ENCODE measurements at regions not wholly inside any gene's neighbourhood (a gene's known extent, or its start where the extent isn't known, plus 50 kb on each side); places are given as distances from the start of the nearest gene placed in this dataset.

DNA sequence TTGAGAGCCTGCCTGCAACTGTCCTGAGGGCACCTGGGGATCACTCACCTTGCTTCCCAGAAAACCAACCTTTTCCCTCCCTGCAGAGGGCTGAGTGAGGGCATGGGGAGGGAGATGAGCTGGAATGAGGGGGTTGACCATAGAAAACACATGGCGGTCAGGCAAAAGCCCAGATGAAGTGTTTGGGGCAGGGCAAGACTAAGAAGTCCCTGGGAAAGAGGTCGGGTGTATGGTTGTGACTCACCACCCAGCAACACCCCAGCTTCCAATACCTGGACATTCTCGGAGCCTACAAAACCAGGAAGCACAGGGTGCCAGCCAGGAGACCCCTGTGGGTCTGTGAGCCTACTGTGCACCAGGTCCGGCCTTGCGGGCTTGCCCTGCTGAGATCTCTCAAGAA, 95.3 kb upstream of the ATP2B2 start:
- no peaks in the 10 kb centered on the region for H3K9me3 ChIP-seq
- no peaks in the 10 kb centered on the region for H3K4me1 ChIP-seq (replicated peaks)
- 81% methylated on average over 5 of the region's 5 CpGs for WGBS
- intact Hi-C loops (cut with DNase I), result no loop called here
- H3K36me3 ChIP-seq, result no peaks in the 10 kb centered on the region
- no peak for DNase-seq (ENCODE audit: low spot score)
- H3K27ac ChIP-seq, result no peak overlapping the region
- TF ChIP-seq, protein P1, sequence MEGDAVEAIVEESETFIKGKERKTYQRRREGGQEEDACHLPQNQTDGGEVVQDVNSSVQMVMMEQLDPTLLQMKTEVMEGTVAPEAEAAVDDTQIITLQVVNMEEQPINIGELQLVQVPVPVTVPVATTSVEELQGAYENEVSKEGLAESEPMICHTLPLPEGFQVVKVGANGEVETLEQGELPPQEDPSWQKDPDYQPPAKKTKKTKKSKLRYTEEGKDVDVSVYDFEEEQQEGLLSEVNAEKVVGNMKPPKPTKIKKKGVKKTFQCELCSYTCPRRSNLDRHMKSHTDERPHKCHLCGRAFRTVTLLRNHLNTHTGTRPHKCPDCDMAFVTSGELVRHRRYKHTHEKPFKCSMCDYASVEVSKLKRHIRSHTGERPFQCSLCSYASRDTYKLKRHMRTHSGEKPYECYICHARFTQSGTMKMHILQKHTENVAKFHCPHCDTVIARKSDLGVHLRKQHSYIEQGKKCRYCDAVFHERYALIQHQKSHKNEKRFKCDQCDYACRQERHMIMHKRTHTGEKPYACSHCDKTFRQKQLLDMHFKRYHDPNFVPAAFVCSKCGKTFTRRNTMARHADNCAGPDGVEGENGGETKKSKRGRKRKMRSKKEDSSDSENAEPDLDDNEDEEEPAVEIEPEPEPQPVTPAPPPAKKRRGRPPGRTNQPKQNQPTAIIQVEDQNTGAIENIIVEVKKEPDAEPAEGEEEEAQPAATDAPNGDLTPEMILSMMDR (IDR thresholded peaks at IDR 0.05), result no peak
- TF ChIP-seq POLR2A (IDR thresholded peaks at IDR 0.05) (no peak), POLR2AphosphoS5 (IDR thresholded peaks at IDR 0.05) (no peak)
- no peak overlapping the region for H3K4me3 ChIP-seq
- no peaks in the 10 kb centered on the region for H3K27me3 ChIP-seq (replicated peaks; ENCODE audit: insufficient read depth)

- H3K27me3 ChIP-seq (replicated peaks; ENCODE audit: insufficient read depth), result no peaks in the 10 kb centered on the region
- no peaks in the 10 kb centered on the region for H3K36me3 ChIP-seq
- 75% methylated on average over 6 of the region's 6 CpGs for WGBS
- H3K4me3 ChIP-seq, result no peak overlapping the region
- H3K4me1 ChIP-seq (replicated peaks), result no peaks in the 10 kb centered on the region
- no peak for DNase-seq (ENCODE audit: low spot score)
- H3K27ac ChIP-seq, result no peak overlapping the region
- intact Hi-C loops (cut with DNase I), result no loop called here
- H3K9me3 ChIP-seq, result no peaks in the 10 kb centered on the region
- no peak for TF ChIP-seq POLR2A (IDR thresholded peaks at IDR 0.05)
- TF ChIP-seq, protein P1 (IDR thresholded peaks at IDR 0.05), result no peak
- no peak for TF ChIP-seq POLR2AphosphoS5 (IDR thresholded peaks at IDR 0.05)
Observed at GRCh38 chr3:10601151-10601856, 95.9 kb upstream of the ATP2B2 start.

DNA sequence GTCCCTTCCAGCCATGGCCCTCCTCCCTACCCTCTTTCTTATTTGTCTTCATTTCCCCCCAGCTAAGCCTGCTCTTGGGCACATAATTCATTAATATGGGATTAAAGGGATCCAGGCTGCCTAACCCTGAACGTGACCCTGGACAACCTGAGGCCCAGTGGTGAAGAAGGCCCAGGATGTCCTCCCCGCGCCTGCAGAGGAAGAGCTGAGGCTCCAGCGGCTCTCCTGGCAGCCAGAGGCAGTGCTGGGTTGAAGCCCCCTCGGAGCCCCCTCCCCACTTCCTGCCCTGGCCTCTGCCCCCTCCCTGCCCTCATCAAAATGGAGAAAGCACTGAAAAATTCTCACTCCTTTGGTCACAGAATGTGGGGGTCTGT, 96.5 kb upstream of the ATP2B2 start:
- no peaks in the 10 kb centered on the region for H3K36me3 ChIP-seq
- no peaks in the 10 kb centered on the region for H3K27me3 ChIP-seq (replicated peaks; ENCODE audit: insufficient read depth)
- DNase-seq (ENCODE audit: low spot score), result no peak
- H3K4me1 ChIP-seq (replicated peaks), result no peaks in the 10 kb centered on the region
- no peaks in the 10 kb centered on the region for H3K9me3 ChIP-seq
- H3K27ac ChIP-seq, result no peak overlapping the region
- intact Hi-C loops (cut with DNase I), result no loop called here
- H3K4me3 ChIP-seq, result no peak overlapping the region
- 55% methylated on average over 5 of the region's 5 CpGs for WGBS
- TF ChIP-seq, protein P1 (IDR thresholded peaks at IDR 0.05), result no peak
- TF ChIP-seq POLR2A (IDR thresholded peaks at IDR 0.05) (no peak), POLR2AphosphoS5 (IDR thresholded peaks at IDR 0.05) (no peak)

DNA sequence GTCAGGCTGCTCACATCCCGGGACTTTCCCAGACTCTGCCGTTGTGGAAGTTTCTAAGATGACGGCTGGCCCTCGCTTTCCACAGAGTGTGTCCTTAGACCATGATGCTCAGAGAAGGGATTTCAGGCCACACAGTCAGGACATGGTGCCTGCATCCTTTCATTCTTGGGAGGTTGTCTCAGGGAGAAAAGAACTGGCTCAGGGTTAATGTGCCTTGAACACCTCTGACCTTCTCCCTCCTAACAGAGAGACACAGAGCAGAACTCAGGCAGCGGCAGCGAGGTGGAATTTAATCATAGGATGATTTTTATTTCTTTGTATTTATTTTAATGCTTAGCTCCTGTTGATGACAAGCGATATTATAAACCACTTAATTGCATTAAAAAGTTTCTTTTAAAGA, 96.9 kb upstream of the ATP2B2 start:
- TF ChIP-seq, protein P1 (IDR thresholded peaks at IDR 0.05), result no peak
- TF ChIP-seq POLR2A (IDR thresholded peaks at IDR 0.05) (no peak), POLR2AphosphoS5 (IDR thresholded peaks at IDR 0.05) (no peak)
- WGBS, result 86% methylated on average over 7 of the region's 7 CpGs
- no peak overlapping the region for H3K4me3 ChIP-seq
- intact Hi-C loops (cut with DNase I), result no loop called here
- no peaks in the 10 kb centered on the region for H3K4me1 ChIP-seq (replicated peaks)
- no peaks in the 10 kb centered on the region for H3K36me3 ChIP-seq
- DNase-seq (ENCODE audit: low spot score), result no peak
- H3K9me3 ChIP-seq, result no peaks in the 10 kb centered on the region
- H3K27me3 ChIP-seq (replicated peaks; ENCODE audit: insufficient read depth), result no peaks in the 10 kb centered on the region
- H3K27ac ChIP-seq, result no peak overlapping the region

All from prostate gland (tissue), 2 donors.